HFF-Myc (cell line): ENCODE measurements at regions not wholly inside any gene's neighbourhood (a gene's known extent, or its start where the extent isn't known, plus 50 kb on each side); places are given as distances from the start of the nearest gene placed in this dataset.
"Not testable (repeated sequence)": the region's sequence is repeated elsewhere in the genome, so short reads cannot be mapped to it uniquely, and the experiment has no call there.

Source experiments
- DNase-seq: peaks from one replicate; pipeline ENCODE4 v3.0.0-alpha.2; 2011; ENCODE audit warnings: low read depth; ENCODE audit errors: extremely low read depth
- H3K4me3 ChIP-seq: replicated peaks from 2 replicates; pipeline ENCODE4 v1.5.1; 2011; ENCODE audit warnings: low read depth, mild to moderate bottlenecking, control low read depth, low read length
- TF ChIP-seq, protein P1 (sequence below): IDR thresholded peaks from 2 replicates; pipeline ENCODE4 v1.5.1; 2012; ENCODE audit warnings: mild to moderate bottlenecking, low read depth, low read length, control low read depth; ENCODE audit errors: missing control alignments

- no peak overlapping the region for H3K4me3 ChIP-seq
- DNase-seq: no peak
- TF ChIP-seq, protein P1, sequence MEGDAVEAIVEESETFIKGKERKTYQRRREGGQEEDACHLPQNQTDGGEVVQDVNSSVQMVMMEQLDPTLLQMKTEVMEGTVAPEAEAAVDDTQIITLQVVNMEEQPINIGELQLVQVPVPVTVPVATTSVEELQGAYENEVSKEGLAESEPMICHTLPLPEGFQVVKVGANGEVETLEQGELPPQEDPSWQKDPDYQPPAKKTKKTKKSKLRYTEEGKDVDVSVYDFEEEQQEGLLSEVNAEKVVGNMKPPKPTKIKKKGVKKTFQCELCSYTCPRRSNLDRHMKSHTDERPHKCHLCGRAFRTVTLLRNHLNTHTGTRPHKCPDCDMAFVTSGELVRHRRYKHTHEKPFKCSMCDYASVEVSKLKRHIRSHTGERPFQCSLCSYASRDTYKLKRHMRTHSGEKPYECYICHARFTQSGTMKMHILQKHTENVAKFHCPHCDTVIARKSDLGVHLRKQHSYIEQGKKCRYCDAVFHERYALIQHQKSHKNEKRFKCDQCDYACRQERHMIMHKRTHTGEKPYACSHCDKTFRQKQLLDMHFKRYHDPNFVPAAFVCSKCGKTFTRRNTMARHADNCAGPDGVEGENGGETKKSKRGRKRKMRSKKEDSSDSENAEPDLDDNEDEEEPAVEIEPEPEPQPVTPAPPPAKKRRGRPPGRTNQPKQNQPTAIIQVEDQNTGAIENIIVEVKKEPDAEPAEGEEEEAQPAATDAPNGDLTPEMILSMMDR: no peak
Observed at GRCh38 chr15:69677403-69677802, 224.8 kb downstream of the RPLP1 start.

- TF ChIP-seq, protein P1: no peak
- no peak for DNase-seq
- H3K4me3 ChIP-seq: no peak overlapping the region
Observed at GRCh38 chr15:69679623-69680228, 227.1 kb downstream of the RPLP1 start.

- H3K4me3 ChIP-seq, DNase-seq: not testable (repeated sequence)
Observed at GRCh38 chr15:69684823-69685222, 232.2 kb downstream of the RPLP1 start.

DNA sequence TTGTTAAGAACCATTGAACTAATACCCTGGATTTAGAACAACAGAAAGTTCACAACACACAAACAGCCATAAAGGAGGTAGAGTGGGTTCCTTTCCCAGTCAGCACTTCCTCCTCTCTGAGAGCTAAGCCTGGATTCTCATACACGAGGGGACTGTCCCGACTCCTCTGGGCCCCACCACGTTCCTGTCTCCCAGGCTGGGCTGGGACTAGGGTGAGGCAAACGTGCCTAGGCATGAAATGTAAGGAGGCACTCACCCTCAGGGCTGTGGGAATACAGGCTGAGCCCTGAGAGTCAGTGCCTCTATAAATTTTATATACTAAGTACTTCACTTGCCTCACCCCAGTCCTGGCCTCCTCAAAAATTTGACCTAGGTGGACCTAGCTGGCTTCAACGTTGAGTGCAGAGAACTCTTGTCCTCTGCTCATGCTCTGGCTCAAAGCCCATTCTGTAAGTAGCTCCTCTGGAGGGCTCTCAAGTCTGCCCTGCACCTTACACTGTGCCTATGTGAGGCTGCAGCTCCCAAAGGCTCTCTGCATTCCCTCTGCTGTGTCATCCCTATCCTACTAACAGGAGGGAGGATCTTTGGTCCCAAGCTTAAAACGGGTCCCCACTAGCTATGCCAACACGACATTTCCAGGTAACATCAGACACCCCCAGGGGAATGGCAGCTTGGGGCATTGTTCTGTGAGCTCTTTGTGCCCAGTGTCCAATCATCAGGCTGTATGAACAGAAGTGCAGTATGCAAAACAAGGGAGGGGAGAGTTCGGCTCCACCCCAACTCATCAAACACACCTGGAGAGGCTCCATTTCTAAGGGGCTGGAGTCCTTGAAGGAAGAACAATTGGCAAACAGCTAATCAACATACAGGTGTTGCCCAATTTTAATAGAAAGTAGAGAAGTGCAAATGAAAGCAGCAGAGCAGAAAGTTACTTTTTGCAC, 233.2 kb downstream of the RPLP1 start:
- no peak overlapping the region for H3K4me3 ChIP-seq
- no peak for DNase-seq
- TF ChIP-seq, protein P1: no peak

DNA sequence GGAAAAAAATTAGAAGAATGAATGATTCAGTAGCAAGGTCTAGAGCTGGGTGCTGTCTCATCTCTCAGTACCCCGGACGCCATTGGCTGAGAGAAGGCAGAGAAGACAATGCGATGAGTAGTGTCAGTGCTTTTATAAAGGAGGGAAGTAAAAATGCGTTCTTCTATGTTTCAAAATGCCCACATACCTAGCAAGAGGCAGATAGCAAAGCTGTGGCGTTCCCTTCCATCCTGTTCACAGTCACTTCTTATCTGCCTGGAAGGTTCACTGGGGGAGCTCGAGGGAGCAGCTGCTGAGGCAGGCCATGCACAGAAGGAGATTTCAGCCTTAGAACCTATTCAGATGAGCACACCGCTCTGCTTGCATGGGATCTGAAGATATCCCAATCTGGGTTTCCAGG, 234.0 kb downstream of the RPLP1 start:
- no peak for DNase-seq
- H3K4me3 ChIP-seq: no peak overlapping the region
- TF ChIP-seq, protein P1: no peak

- TF ChIP-seq, protein P1: no peak
- no peak overlapping the region for H3K4me3 ChIP-seq
- DNase-seq: no peak
Observed at GRCh38 chr15:69689133-69689532, 236.5 kb downstream of the RPLP1 start.

DNA sequence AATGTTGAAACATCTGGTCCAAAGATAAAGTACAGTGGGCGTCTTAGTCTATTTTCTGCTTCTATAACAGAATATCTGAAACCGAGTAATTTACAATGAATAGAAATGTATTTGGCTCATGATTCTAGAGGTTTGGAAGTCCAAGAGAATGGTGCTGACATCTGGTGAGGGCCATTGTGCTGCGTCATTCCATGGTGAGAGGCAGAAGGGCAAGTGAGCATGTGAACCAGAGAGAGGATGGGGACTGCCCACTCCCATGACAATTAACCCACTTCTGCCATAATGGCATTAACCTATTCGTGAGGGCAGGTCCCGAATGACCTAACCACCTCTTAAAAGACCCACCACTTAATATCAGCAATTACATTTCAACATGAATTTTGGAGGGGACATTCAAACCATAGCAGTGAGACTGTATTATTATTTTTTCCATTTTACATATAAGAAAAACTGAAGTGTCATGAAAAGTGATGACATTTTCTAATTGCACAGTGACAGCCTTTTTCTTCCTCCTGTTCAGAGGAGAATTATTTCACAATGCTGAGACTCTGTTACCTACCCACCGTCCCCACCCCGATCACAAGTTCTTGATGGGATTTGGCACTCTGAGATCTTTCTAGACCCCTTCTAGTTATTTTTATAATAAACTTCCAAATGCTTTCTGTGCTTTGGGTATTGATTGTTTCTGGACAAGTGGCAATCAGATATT, 238.8 kb downstream of the RPLP1 start:
- H3K4me3 ChIP-seq: no peak overlapping the region
- DNase-seq: no peak
- TF ChIP-seq, protein P1: no peak
